ENCODE measurements at regions not wholly inside any gene's neighbourhood (a gene's known extent, or its start where the extent isn't known, plus 50 kb on each side); places are given as distances from the start of the nearest gene placed in this dataset.

DNA sequence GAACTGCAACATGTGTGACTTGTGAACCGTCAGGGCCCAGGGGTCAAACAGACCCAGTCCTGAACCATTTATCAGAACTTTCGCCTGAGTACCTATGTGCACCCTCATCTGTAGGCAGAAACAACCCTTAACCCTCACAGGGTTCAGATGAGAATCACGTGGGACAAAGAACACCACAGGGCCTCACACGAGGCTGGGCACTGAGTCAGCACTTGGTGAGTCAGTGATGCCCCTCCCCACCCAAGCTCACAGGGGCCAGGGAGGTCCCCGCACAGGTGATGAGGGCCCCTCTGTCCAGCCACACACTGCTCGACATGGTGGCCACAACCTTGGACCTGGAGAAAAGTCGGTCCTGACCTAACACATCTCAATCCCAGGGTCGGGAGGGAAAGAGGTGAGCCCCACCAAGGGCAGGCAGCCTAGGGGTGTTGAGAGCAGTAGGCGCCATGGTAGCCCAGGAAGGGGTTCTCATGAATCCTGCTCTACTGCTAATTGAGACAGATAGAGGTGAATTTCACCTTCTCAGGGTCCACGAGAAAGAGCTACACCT lies 176.4 kb downstream of the SHANK2 start:
- DNase-seq (ENCODE audit: low spot score) = no peak

DNA sequence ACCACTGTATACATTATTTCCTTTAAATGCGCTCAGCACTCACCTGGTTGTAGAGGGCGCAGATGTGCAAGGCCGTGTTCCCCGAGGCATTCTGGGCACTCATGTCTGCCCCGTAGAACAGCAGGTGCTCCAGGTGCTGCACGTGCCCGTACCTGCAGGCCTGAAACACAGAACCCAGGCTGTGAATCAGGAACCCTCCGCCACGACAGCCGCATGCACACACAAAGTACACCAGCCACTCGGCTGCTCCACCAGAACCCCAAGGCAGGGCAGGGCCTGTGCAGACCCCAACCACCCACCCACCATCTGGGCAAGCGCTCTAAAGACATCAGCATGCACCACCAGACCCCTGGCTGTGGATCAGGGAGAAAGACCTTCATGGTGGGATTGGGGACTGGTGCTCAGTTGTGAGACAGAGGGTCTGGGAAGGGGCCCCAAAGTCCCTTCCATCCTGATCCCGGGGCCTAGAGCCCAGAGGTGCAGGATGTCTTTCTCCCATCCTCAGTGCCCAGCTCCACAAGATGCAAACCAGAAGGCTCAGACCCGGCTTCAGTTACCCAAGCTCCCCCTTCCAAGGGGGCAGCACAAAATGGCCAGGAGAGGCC lies 177.2 kb downstream of the SHANK2 start:
- DNase-seq (ENCODE audit: low spot score) = no peak

DNA sequence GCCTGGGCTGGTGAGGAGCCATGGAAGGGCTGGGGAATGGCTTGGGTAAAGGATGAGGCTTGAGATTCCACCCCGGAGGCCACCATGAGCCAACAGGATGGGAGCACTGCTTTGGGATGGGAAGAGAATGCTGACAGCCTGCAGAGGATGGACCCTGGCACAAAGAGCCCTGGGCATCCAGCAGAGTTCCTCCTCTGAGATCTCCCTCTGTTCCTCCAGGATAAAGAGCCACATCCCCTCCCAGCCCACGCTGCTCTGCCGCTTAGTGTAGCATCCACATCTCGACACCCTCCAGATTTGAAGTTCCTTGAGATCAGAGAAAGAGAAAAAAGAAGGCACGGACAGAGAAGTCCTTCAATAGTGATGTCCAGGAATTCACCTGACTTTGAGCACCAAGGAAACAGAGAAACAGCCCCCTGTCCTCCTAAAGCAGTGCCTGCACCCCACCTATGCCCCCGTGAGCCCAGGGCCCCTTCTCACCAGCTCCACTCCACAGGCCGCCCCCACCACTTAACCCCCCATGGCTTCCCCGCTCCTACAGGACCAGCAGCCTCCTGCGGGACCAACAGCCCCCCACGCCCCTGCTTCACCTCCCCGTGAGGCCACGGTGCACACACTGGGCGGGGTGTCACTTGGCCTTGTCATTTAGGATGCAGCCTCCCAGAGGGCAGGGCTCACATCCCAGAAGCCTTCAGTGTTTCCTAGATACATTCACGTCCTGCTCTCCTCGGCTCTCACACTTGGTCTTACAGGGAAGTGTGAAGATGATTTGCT lies 180.5 kb downstream of the SHANK2 start:
- DNase-seq (ENCODE audit: low spot score) = no peak

DNA sequence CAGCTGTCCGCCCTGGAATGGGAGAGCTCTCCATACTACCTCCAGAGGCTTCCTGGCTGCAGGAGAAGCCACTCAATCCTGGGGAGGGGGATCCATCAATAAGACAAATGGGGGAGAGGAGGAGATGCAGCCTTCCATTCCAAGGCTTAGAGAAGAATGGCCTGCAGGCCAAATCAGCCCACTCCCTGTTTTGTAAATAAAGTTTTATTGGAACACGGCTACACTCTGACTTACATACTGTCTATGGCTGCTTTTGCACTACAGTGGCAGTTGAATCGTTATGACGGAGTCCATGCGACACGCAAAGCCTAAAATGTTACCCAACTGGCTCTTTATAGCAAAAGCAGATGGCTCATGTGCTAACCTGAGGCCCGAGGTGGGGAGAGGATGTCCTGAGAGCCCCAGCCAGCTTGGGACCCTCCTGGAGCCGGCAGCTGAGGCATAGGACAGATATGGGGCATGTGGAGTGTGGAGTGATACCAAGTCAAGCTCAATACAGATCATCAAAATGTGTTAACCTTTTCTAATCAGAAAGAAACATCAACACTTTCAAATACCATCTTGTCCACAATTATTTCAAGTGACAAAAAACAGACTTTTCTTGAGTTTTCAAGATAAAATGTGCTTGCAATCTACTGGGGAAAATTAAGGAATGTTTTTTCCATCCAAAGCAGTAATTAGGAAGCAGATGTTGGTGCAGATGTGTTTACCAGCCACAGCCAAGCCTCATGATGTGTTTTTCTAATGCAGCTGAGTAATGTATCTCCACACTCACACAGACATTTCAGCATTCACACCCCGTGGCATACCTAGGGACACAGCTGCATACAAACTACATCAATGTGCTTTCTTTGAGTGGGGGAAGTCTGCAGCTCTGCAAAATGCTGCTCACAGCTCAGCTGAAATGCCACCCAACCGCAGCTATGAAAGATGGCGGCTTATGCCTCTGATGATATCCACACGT lies 181.6 kb downstream of the SHANK2 start:
- DNase-seq (ENCODE audit: low spot score) = no peak

DNA sequence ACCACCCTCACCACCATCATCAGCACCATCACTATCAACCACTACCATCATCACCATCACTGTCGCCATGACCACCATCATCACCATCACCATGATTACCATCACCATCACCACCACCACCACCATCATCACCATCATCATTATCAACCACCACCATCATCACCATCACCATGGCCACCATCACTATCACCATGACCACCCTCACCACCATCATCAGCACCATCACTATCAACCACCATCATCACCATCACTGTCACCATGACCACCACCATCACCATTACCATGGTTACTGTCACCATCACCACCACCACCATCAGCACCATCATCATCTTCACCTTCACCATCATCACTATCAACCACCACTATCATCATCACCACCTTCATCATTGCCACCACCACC lies 183.4 kb downstream of the SHANK2 start:
- DNase-seq (ENCODE audit: low spot score) = no peak

DNA sequence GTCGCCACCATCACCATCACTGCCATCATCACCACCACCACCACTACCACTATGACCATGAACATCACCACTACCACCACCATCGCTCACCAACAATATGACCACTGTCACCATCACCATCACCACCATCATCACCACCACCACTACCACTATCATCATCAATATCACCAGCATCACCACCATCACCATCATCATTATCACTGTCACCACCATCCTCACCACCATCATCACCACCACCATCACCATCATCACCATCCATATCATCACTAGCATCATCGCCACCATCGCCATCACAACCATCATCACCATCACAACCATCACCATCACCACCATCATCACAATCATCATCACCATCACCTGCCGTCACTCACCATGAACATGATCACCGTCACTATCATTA lies 184.6 kb downstream of the SHANK2 start:
- no peak for DNase-seq (ENCODE audit: low spot score)

DNA sequence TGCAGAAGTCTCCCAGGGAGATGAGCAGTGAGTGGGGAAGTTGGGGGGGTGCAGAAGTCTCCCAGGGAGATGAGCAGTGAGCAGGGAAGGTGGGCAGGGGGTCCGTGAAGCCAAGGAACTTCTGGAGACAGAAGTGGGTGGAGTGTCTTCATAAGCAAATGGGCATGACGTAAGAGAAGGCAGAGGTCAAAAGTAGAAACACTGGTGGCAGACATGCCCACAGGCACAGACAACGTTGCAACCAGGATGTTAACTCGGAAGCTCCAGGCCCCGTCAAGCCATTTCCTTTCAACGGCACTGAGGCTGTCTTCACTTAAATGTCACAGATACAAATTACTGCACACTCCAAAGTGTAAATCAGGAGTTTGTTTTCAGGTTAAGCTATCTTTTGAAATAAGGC lies 186.1 kb downstream of the SHANK2 start:
- DNase-seq (ENCODE audit: low spot score) = no peak

DNA sequence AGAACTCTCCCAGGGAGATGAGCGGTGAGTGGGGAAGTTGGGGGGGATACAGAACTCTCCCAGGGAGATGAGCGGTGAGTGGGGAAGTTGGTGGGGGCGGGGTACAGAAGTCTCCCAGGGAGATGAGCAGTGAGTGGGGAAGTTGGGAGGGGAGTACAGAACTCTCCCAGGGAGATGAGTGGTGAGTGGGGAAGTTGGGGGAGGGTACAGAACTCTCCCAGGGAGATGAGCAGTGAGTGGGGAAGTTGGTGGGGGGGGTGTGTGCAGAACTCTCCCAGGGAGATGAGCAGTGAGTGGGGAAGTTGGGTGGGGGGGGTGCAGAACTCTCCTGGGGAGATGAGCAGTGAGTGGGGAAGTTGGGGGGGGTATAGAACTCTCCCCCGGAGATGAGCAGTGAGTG lies 186.5 kb downstream of the SHANK2 start:
- DNase-seq (ENCODE audit: low spot score) = no peak

DNA sequence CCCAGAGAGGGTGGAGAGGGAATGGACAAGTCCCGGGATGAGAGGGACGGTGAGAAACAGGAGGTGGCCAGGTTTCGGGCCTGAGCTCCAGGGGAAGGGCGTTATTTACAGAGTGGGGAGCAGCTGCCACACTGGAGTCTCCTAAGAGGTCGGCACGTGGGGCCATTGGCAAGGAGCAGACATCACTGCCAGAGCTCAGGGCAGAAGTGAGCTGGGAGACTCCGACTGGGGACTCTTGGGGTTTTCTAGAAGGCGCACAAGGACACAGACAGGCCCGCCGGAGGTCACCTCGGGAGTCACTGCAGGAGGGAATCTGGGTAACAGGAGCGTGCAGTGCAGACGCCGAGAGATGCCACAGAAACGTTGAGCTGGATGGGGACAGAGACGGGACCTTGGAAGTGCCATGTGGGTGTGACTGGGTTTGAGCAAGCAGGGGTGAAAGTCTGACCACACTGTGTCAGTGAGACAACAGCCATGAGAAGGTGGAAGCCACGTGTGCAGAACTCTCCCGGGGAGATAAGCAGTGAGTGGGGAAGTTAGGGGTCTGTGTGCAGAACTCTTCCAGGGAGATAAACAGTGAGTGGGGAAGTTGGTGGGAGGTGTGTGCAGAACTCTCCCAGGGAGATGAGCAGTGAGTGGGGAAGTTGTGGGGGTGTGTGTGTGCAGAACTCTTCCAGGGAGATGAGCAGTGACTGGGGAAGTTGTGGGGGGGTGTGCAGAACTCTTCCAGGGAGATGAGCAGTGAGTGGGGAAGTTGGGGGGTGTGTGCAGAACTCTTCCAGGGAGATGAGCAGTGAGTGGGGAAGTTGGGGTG lies 187.5 kb downstream of the SHANK2 start:
- DNase-seq (ENCODE audit: low spot score) = no peak

DNA sequence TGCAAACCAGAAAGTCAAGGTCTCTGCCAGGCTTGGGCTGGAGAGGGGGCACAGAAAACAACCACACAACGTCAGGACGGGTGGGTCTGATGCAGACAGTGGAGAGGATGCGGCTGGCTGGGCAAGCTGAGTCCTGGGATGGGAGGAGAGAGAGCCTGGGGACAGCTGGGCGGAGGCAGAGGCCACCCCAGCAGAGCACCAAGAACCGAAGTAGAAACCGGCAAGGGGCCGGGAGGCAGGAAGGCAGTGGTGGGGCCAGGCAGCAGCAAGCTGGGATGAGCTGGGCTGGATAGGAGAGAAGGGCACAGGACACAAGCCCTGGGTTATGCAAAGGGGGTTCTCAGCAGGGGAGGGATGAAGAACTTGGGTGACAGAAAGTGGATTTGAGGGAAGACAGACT lies 188.2 kb downstream of the SHANK2 start:
- no peak for DNase-seq (ENCODE audit: low spot score)

DNA sequence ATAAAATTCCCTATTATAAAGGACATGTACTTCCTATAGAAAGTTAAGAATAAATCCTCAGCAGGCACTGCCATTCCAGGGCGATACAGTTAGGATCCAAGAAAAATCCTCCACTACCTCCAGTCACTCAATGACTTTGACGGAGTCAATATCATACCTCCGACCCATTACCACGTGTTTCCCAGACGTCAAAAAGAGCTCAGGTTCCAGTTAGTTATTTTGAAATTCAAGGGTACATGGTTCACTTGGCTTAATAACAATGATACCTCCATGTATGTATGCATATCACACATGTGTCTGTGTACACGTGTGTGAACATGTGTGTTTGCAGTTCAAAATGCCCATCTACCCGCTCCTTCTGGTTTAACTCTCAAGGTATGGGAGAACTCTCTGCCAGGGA lies 189.2 kb downstream of the SHANK2 start:
- DNase-seq (ENCODE audit: low spot score) = no peak

DNA sequence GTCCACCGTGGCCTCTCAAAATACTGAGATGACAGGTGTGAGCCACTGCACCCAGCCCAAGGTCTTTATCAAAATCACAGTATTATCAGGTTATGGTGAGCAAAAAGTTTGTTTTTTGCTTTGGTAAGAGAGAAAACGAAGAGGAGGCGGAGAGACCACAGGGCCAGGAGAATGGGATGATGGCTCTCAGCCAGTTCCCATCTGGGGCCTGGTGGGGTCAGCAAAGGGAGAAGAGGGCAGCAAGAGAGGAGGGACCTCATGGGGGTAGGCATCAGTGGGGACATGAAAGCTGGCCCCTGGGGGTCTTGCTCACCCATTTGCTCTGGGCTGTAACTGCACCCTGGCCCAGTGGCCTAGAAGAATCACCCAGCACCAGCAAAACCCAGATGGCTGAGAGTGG lies 190.2 kb downstream of the SHANK2 start:
- no peak for DNase-seq (ENCODE audit: low spot score)

DNA sequence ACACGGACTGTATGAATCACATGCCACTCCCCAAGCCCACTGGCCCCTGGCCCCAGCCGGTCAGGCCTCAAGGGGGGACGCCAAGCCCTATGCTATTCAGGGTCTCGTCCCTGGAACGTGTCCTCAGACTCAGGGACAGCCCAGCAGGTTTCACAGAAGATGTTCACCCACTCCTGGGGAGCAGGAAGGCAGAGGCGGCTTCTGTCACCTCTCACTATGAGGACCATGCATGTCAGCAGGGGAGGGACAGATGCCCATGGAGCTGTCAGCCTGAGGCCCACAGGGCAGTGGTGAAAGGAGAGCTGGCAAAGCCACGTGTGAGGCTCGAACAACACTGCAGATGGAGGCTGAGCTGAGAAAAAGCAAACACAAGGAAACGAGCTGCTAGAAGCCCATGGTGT lies 192.0 kb downstream of the SHANK2 start:
- no peak for DNase-seq (ENCODE audit: low spot score)

DNA sequence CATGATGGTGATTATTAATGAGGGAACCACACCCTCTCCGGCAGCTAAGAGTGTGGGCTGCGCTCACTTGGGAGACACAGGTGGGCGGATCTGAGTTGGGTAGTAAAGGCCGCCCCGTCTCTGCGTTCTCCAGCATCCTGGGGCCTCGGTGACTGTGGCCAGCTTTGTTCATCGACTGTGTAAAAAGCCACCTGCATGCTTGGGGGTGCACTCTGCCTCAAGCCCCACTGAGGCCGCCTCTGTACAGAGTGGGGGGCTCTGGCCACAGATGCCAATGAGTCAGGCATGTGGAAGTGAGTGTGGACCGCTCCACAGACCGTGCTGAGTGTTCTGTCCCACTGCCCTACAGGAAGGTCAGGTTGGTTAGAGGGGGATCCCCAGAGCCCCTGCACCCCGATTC lies 192.7 kb downstream of the SHANK2 start:
- DNase-seq (ENCODE audit: low spot score) = no peak

DNA sequence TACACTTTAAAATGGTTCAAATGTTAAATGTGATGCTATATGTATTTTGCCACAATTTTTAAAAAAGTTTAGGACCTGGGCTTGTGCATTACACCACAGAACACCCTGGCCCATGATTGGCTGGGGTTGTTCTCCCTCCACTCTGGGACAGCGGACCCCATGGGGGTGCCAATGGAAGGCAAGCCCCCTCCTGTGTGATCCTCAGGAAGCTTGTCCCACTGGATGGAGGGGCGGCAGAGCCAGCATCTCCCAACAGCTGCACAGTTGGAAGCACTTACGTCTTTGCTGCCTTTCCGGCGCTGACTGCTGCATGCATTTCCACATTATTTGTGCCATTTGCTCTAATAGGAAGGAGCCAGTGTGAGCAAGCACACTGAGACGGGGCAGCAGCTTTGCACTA lies 196.5 kb downstream of the SHANK2 start:
- no peak for DNase-seq (ENCODE audit: low spot score)
